Ovary (tissue), 1 donor: ENCODE measurements at regions not wholly inside any gene's neighbourhood (a gene's known extent, or its start where the extent isn't known, plus 50 kb on each side); places are given as distances from the start of the nearest gene placed in this dataset.

Experiments used
- EP300 ChIP-seq: sonication (generic); formaldehyde crosslinking; IDR thresholded peaks from one replicate; pipeline ENCODE4 v1.6.1; 2017; ENCODE audit warnings: antibody characterized with exemption
- POLR2A ChIP-seq: fragments of 450-650 bp; IDR thresholded peaks from one replicate; pipeline ENCODE4 v1.6.1; 2017; ENCODE audit warnings: antibody characterized with exemption, mild to moderate bottlenecking, moderate library complexity

DNA sequence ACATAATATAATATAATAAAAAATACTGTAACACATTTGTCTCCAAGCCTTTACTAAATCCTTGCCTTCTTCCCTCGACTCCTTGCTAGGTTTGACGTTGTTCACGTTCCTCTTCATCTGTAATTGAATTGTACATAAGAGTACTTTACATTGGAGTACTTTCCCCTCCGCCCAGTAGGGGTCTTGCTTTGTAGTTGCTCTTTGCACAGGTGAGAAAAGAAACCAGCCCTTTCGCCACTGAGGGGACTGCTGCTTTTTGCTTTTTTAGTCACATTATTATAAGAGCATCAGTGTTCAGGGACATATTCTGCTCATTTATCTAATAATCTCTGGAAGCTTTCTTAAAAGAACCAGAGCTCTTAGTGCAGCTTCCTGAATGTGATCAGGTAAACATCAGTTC, 115.0 kb downstream of the CETN3 start:
- TF ChIP-seq EP300 (no peak), POLR2A (no peak)
